NCI-H1092 treated with DMSO at 0.1 percent for 48 hours (cell line): ENCODE measurements at regions not wholly inside any gene's neighbourhood (a gene's known extent, or its start where the extent isn't known, plus 50 kb on each side); places are given as distances from the start of the nearest gene placed in this dataset.
"Not testable (repeated sequence)": the region's sequence is repeated elsewhere in the genome, so short reads cannot be mapped to it uniquely, and the experiment has no call there.

Experiments used
- DNase-seq: peaks from one replicate; lab custom pipeline; 2025; lab: John Stamatoyannopoulos, UW

DNA sequence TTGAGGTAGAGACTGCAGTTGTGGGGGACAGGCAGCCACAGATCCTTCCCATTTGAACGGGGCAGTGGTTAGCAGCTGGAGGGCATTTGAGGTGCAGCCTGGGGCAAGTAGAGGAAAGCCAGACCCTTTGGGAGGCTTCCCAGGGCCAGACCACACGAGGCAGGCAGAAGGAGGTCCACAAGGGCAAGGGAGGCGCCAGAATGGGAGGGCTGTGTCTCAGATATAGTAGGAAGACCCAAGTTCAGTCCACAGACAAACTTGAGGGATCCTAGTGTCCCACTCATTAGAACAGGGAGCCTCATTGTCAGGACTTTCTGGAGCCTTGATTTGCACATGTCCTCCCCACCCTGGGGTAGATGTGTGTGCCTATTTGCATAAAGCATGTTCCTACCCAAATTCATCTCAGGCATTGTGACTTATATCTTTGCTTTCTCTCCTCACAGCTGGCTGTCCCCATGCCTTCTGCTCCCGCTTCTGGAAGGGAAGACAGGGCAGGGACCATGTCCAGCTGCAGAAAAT, 166.0 kb downstream of the VEGFA start:
- no peak for DNase-seq

DNA sequence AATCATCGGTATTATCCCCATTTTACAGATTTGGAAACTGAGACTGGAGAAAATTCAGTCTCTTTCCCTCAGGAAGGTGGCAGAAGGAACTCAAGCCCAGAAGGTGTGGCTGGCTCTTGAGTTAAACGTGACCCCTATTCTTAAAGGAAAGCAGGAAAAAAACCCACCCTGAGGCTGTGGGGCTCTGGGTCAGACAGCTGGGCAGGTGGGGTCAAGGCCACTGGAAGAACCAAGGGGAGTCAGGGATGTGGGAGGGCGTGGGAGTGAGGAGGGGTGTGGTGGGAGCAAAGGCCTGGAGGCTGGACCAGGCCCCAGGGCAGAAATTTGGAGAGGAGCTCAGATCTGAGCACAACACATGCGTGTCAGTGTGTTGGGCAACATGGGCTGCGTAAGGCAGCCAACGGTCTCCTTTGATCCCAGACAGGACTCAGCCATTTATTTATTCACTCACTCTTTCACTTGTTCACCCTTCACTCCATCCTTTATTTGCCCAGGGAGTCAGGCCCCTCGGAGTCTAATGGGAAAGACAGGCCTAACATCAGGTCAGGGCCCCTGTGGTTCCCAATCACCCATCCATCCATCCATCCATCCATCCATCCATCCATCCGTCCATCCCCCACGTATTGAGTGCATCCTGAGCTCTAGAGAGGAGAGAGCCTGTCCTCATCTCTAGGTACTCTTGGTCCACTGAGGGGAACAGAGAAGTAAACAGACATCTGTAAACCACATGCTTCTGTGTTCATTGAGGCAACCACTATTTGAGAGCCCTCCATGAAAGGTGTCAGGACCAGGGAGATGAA, 165.0 kb downstream of the VEGFA start:
- DNase-seq = no peak

DNA sequence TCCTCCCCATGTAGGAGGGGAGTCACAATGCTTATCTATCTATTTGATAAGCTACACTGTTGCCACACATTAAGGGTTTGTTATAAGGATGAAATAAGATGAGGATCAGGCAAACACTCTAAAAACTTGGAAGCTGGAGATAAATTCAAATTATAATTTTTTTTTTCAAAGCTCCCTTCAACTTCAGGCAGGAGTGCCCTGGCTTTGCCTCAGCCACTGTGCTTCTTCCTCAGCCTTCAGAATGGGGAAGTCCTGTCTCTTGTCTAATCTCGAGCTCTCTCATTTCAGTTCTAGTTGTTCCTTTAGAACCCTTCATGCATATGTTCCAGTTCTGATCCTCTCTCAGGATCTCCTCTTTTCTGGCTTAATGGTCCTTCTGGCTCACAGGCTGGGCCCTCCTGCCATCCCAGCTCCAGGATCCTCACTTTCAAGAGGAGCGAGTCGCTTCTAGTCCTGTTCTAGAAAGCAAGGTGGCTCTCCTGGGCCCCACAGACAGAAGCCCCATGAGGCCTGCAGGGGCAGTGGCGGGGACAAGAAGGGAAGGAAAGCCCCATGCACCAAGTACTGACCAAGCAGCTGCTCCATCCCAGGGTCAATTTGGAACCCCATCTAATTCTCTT, 164.3 kb downstream of the VEGFA start:
- DNase-seq = no peak

DNA sequence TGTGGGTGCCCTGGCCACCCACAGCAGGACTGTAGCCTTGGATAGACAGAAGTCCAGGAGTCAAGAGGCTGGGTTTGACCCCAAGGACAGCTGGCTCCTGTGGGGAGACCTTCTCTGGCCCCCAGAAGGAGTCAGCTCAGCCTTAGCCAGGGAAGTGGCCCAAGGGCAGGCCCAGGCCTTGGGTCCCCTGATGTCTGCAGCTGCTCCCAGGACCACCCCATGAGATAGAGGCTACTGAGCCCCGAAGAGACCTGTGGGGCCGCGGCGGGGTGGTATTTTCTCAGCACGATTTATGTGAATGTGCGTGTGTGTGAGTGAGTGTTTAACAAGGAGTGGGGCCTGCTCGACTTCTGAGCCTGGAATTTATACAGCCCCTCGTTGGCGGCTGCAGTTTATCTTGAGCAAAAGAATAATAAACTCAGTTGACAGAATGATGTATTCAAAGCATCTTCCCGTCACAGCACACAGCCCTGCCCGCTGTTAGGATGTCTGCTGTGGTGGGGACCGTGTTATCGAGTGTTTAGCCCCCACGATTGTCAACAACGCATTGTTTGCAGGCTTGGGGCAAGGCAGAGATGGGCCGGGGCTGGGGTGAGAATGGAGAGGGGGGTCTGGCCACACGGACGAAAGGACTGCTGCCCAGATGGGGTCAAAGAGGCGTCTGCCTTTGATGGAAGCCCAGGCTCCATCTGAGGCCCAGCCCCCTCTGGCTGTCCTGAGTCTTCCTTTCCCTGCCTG, 163.3 kb downstream of the VEGFA start:
- no peak for DNase-seq

DNA sequence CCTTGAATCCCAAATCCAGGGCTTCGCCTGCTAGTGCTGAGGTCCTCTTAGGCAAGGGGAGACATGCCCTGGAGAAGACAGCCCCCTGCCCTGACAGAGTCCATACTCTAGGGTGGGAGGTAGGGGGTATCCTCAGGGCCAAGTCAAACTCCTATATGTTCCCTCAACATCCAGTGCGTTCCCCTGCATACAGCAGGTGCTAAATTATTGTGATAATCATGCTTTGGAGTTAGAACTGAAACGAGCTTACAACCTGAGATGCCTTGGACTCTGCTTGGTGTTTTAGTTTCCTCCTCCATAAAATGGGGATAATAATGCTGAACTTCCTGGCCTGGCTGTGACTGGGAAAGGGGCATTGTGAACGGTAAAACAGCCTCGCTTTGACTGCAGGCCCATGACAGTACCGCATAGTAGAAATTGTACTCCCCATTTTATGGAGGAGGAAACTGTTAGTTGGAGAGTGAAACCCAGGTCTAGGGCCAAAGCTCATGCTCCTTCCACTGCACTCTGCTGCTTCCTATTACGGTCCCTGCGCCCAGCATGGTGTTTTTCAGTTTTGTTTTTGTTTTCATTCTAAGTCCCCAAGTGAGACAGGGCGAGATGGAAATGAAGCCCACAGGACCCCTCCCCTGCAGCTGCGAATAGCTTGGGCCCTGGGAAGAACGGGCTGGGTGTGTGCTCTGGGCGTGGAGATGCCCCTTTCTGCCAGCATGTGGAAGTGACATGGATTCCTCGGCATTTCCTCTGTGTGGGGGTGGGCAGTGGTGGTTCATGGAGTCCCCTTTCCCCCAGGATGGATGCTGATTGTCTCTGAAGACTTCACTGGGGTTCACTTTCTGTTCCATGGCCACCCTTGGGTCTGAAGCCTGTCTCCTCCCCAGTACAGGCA, 162.5 kb downstream of the VEGFA start:
- no peak for DNase-seq

DNA sequence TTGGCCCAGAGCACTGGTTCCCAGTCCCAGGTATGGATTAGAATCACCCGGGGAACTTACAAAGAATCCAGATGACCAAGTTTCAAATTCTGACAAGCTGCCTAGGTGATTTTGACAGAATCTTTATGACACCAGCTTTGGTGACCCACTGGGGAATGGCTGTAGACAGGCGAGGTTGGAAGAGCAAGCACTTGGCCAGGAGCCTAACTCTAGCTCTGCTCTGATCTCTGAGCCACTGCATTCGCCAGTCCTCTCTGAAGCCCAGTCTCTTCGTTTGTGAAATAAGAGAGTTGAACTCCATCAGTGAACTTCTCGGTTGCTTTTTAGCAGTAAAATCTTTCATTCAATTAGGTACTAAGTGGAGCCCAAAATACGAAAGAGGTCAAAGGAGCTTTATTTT, 161.2 kb downstream of the VEGFA start:
- no peak for DNase-seq

DNA sequence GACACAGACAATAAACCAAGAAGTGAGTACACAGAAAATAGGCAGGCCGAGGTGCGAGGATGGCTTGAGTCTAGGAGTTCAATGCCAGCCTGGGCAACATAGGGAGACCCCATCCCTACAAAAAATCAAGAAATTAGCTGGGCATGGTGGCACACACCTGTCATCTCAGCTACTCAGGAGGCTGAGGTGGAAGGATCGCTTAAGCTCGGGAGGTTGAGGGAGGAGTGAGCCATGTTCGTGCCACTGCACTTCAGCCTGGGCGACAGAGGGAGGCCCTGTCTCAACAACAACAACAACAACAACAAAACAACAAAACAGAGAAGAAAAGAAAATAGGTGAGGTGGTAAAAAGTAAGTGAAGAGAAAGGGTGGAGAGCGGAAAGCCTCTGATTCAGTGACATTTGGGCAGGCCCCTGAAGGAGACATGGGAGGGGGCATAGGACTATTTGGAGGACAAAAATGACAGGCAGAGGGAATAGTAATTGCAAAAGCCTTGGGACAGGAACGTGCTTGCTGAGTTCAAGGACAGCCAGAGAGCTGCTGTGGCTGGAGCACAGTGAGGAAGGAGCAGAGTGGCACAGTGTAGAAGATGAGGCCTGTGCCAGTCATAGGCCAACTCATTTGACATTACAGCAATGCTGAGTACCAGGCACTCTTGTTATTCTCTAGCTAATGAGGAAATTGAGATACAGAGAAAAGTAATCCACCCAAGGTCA, 160.6 kb downstream of the VEGFA start:
- DNase-seq = no peak

DNA sequence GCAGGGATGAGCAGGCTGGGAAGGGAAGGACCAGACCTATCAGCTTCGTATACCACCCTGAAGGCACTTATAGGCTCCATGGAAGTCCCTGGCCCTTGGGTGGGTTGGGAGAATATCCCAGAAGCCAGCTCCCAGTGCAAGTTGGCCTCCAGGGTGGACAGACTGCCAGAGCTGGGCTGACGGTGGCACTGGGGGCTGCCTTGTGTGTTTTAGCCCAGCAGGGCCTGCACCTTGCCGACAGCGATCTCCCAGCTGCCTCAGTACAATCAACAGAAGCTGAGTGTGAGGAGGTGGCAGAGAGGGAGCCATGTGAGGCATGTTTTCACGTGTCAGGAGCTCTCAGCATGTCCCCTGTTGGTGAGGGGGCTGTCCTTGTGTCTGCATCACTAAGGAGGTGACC, 159.5 kb downstream of the VEGFA start:
- no peak for DNase-seq

DNA sequence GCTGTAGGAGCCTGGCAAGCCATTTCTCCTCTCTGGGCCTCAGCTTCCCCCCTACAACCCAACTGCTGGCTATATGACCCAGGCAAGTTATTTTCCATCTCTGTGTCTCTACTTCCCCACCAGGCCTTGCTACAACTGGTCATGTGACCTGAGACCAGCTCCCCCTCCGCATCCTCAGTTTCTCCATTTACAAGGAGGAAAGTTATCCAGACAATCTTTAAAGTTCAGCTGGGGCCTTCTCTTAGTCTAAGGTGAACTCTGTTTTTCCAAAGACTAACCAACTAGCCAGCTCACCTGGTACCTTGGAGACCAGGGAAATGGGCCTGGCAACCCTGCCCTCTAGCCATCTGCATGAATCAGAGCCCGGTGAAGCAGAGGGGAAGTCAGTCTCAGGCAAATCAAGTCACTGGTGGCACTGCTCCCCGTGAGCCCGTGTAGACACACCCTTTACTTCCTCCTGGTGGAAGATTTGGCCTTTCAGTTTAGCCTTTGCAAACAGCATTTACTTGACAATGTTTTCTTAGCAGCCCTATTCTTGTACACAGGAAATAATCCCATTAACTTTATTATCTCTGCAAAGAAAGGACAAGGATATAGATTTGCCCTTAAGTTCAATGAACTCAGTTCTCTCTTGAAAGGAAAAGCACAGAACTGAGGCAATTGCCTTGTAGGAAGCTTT, 157.7 kb downstream of the VEGFA start:
- DNase-seq = no peak

DNA sequence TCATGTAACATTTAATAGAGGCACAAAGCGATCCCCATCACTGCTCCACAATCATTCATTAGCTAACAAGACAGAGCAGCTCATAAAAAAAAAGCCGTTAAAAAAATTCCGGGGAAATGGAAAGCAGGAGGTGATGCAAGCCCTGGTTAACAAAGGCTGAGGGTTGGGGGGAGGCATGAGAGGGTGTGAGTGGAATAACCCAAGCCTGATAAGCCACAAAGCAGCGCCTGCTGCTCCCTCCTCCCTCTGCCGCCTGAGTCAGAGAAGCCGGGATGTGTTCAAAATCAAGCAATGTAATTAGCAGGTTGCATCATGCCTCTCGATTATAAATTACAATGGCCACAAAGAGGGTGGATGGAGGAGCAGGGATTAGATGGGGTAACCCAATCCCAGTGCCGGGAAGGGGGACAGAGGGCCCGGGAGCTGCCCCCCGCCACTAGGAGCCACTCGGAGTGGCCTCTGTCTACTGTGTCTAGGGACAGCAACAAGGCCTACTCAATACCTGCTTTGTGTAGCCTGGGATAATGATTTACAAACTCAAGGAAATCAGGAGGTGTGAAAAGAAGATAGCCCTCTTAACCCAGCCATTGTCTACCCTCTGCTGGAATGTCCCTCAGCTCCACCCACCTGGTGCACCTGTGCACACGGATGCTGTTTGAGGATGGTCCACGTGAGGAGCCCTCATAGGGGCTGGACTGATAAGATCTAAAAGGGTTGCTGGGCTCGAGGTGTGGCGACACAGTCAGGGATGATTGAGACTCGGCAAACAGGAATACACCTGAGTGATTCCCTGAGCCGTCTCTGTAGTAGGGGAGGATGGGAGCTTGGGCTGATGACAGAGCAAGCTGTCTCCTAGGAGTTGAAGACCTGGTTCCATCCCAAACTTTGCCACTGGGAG, 156.9 kb downstream of the VEGFA start:
- peak; percentile 27 for DNase-seq

DNA sequence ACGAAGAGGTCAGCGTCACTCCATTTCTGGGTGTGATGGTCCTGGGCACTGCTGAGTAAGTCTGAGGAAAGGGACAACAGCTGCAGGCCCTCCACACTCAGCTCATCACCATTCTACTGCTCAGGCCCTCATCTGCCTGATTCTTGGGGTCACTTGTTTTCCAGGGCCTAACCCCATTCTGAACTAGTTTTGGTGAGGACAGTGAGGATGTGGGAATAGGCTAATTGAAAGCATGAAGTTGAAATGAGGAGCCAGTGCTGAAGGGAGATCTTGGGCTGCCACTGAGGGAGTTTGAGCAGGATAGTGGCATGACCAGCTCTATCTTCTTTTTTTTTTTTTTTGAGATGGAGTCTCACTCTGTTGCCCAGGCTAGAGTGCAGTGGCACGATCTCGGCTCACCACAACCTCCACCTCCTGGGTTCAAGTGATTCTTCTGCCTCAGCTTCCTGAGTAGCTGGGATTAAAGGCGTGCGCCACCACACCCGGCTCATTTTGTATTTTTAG, 155.7 kb downstream of the VEGFA start:
- not testable (repeated sequence) for DNase-seq

DNA sequence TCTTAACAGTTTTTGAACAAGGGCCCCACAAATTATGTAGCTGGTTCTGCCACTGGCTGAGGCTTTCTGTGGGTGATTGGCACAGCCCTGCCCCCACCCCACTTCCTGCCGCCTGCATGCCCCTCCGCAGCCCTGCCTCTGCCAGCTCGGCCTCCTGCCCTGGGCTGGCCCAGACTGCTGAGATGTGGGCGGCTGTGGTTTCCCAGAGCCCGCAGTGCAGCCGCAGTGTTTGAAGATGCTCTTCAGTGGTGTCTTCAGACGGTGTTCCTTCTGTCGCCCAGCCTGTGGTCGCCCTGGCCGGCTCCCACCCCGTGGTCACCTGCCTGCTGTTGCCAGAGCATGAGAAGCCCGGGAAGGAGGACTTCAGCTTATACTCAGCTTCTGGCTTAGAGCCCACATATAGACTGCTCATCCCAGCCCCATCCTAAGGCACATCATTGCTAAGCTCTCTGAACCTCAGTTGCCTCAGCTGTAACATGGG, 154.3 kb downstream of the VEGFA start:
- DNase-seq = peak; percentile 56

DNA sequence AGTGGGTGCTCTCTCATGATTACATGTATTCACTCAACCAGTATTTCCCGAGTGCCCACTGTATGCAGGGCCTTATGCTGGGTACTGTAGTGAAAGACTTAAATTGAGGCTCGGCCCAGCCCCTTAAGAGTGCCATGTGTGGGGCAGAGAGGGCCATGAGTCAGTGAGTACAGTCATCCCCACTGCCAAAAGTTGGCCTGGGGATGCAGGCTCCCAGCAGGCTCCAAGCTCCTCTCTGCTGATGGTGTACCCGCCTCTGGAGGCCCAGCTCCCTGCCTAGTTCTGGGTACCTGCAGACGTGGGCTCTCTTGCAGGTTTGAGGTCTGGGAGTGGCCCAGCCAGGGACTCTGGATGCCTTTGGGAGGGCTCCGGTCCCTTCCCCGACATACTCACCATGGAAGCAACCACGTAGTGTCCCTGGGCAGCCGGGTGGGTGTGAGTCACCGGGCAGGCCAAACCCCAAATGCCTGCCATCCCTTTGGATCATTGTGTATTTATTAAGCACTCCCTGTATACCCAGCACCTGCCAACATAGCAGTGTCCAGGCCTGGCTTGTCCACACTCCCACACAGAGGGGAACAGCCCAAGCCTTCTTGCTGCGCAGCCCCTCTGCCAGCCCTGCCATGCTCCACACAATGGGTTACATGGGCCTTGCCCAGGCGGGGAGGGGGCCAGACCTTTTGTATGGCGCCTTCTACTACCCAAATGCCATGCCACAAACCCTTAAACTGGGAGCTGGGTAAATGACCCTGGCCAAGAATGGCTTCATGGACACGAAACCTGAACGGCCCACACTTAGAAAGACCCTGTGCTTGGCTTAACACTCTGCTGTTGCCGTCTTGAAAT, 153.6 kb downstream of the VEGFA start:
- DNase-seq = no peak

DNA sequence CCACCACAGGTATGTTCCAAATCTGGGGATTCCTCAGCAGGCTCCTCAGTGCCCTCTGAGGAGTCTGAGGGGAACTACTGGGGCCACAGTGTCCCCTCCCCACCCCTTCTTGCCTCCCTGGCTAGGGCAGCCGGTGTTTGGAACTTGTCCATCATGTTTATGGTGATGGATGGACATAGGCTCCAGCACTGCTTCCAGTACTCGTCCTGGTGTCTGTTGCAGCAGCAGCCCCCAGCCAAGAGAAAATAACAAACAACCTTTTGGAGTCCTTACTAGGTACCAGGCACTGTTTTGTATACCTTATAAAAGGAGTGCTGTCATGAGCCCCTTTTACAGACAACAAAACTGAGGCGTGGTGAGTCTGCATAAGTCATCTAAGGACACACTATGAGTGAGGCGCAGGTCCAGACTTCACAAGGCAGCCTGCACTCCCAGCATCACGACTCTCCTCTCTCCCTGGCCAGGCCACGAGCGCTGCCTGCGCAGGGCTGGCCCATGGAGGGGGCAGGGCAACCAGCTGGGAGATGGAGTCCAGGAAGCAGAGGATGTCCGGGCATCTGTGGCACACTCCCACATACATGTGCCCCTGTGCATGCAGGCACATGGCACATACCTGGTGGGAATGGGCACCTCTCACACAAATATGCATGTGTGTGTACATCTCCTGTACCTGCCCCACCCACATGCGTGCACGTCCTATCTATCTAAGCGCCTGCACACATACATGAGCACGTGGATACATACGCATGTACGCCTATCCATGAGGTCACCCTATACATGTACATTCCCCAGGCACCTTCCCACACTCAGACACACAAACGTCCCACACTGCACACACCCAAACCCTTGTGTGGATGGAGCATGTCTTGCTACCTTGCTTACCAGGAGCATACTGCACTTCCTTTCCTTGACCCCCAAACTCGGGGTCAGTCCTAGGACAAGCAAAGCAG, 152.7 kb downstream of the VEGFA start:
- no peak for DNase-seq

DNA sequence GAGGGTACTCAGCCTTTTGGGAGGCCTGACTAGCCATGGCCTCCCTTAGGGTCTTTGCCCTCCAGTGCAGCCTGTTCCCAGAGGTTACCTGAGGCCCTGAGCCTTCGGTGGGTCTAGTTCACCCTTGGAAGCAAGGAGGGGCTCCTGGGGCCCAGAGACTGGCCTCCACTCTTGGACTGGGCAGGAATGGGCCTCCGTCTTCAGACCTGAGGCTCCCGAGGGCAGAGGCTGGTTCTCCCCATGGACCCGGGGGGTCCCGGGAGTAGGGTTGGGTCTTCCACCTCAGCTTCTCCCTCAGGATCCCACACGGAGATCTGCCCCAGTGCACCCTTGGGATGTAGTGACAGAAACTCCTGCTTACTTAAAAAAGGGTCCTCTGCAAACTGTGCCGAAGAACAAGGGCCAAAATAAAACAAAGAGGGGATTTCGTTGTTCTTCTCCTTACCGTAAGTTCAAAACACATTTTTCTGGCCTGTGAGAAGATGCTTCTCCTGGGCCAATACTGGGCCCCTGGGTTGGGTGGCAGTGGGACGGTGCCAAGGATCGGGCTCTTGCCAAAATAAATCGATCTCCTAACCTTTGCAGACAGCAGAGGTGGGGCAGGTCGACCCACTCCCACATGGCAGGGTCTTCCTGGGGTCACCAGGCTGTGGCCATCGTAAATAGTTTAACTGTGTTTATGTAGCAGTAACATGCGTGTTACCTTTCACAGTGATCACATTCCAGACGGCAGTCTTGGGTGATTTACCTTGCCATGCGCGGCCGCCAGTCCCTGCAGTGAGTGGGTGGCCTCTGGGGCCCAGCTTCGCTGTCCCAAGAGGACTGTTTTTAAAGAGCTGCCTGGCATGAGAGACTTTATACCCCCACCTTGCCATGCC, 151.8 kb downstream of the VEGFA start:
- no peak for DNase-seq

DNA sequence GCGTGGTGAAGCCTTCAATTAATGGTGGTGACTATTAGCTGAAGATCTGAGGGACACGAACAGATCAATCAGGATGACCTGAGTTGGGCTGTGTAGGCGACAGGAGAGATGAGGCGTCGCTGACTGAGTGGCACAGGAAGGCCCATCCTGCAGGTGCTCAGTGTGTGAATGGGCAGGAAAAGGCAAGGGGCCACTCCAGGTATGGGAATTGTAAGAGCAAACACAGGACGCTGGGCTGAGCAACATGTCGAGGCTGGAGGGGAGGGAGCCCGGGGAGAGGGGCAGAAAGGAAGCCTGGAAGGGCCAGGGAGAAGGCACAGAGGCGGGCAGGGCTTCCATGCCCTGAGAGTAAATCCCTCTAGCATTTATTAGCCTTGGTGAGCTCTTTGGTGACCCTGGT, 151.0 kb downstream of the VEGFA start:
- no peak for DNase-seq
